ENCODE measurements at regions not wholly inside any gene's neighbourhood (a gene's known extent, or its start where the extent isn't known, plus 50 kb on each side); places are given as distances from the start of the nearest gene placed in this dataset.

GRCh38 chr4:74682567-74683359 is 111.6 kb downstream of the BTC start:
- Mint-ChIP-seq H3K36me3 (ENCODE audit: low read depth) (no peaks in the 10 kb centered on the region), H3K4me1 (ENCODE audit: low read depth) (no peaks in the 10 kb centered on the region), H3K9me3 (no peaks in the 10 kb centered on the region), H3K27ac (no peak overlapping the region), H3K27me3 (ENCODE audit: low read depth) (peaks cover 23% of the 10 kb centered on the region), H3K4me3 (no peak overlapping the region)
- no peak for DNase-seq (ENCODE audit: low spot score)

DNA sequence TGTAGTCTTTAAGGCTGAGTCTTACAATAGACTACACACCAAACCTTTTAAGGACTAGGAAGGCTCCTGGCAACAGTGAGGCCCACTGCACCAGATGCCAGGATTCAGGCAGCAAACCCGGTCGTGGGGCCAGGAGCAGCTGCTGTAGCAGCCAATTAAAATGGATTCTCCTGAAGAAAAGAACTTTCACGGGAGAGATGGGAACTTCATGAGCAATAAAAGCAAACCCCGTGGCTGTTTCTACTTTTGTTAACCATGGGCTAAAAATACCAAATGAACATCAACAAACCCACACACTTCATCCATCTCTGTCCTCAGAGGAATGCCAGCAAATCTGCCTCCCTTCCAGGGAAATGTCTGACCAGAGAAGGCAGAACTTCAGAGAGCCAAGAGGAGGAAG is 101.4 kb downstream of the BTC start:
- H3K27ac Mint-ChIP-seq, result no peak overlapping the region
- H3K27me3 Mint-ChIP-seq (ENCODE audit: low read depth), result peaks cover 13% of the 10 kb centered on the region
- no peaks in the 10 kb centered on the region for H3K9me3 Mint-ChIP-seq
- no peak for DNase-seq (ENCODE audit: low spot score)
- no peak overlapping the region for H3K4me3 Mint-ChIP-seq
- H3K36me3 Mint-ChIP-seq (ENCODE audit: low read depth), result no peaks in the 10 kb centered on the region
- H3K4me1 Mint-ChIP-seq (ENCODE audit: low read depth), result no peaks in the 10 kb centered on the region

Measured in T-helper 2 cell treated with Interferon-gamma antibody and Interleukin-4, amounts not matched to agents 5 μg/mL and 100 μg/mL, for 36 hours (primary cell).